K562 (cell line): ENCODE measurements at regions not wholly inside any gene's neighbourhood (a gene's known extent, or its start where the extent isn't known, plus 50 kb on each side); places are given as distances from the start of the nearest gene placed in this dataset.

Source experiments
- CBFA2T2 ChIP-seq: fragments of 450-650 bp; conservative IDR thresholded peaks from 2 replicates; pipeline ENCODE4 v1.6.1; 2017; ENCODE audit warnings: mild to moderate bottlenecking
- CCNT2 ChIP-seq: IDR thresholded peaks from 2 replicates; pipeline ENCODE4 v1.6.1; 2011; ENCODE audit warnings: borderline replicate concordance, low read depth, mild to moderate bottlenecking, moderate library complexity, mixed read lengths, low read length; ENCODE audit not compliant: insufficient read length; ENCODE audit errors: extremely low read depth
- CHD2 ChIP-seq: IDR thresholded peaks from 2 replicates; pipeline ENCODE4 v1.6.1; 2011; ENCODE audit warnings: low read depth, low read length
- CSDE1 ChIP-seq, 2 experiments: fragments of 450-650 bp; IDR thresholded peaks; 2 replicates each; pipeline ENCODE4 v1.6.1; 2016; ENCODE audit warnings: mild to moderate bottlenecking in 1 of 2
- E2F6 ChIP-seq, 2 experiments: IDR thresholded peaks; 2 replicates each; pipeline ENCODE4 v1.6.1; 2011; ENCODE audit warnings: borderline replicate concordance in 1 of 2, control low read depth in 1 of 2, low read depth in 1 of 2, low read length in 1 of 2, mild to moderate bottlenecking in 1 of 2, mixed read lengths in 1 of 2, moderate library complexity in 1 of 2; ENCODE audit not compliant: insufficient read depth in 1 of 2, insufficient read length in 1 of 2, poor library complexity in 1 of 2, severe bottlenecking in 1 of 2; ENCODE audit errors: extremely low read depth in 1 of 2
- FIP1L1 ChIP-seq: fragments of 200-400 bp; formaldehyde crosslinking; IDR thresholded peaks from 2 replicates; pipeline ENCODE4 v1.6.1; 2018; ENCODE audit warnings: mild to moderate bottlenecking, low read depth, low read length; ENCODE audit not compliant: poor library complexity, severe bottlenecking
- IFI16 ChIP-seq: fragments of 250-450 bp; sonication (Bioruptor Pico); IDR thresholded peaks from 2 replicates; pipeline ENCODE4 v2.1.2; 2022; ENCODE audit warnings: mild to moderate bottlenecking, inconsistent platforms
- KDM5B ChIP-seq: fragments of 200-600 bp; sonication (generic); IDR thresholded peaks from 2 replicates; pipeline ENCODE4 v1.6.1; 2012; ENCODE audit warnings: low read depth, mild to moderate bottlenecking, moderate library complexity, low read length, control low read depth, inconsistent platforms; ENCODE audit not compliant: insufficient replicate concordance
- MECOM ChIP-seq: fragments of 250-450 bp; sonication (Bioruptor Pico); IDR thresholded peaks from 2 replicates; pipeline ENCODE4 v1.8.0; 2022; ENCODE audit warnings: inconsistent platforms
- MTA2 ChIP-seq: fragments of 450-650 bp; IDR thresholded peaks from 2 replicates; pipeline ENCODE4 v1.6.1; 2016; ENCODE audit warnings: low read depth
- PPARD ChIP-seq: fragments of 250-450 bp; sonication (Bioruptor Pico); IDR thresholded peaks from 2 replicates; pipeline ENCODE4 v1.8.0; 2022; ENCODE audit warnings: inconsistent platforms, mild to moderate bottlenecking, moderate library complexity
- ZNF584 ChIP-seq: fragments of 200-800 bp; sonication (Bioruptor generic); IDR thresholded peaks from 2 replicates; pipeline ENCODE4 v1.6.1; 2016; ENCODE audit warnings: low read depth, mild to moderate bottlenecking, missing genetic modification characterization, missing compliant biosample characterization
- TF ChIP-seq, protein P1 (sequence below): fragments of 200-800 bp; sonication (Bioruptor generic); IDR thresholded peaks from 2 replicates; pipeline ENCODE4 v1.6.1; 2016; ENCODE audit warnings: missing genetic modification characterization, missing compliant biosample characterization
- TF ChIP-seq, protein P2 (sequence below): fragments of 450-650 bp; IDR thresholded peaks from 2 replicates; pipeline ENCODE4 v1.7.1; 2018; ENCODE audit warnings: mild to moderate bottlenecking, low read depth; ENCODE audit not compliant: partially characterized antibody
- TF ChIP-seq, protein P3 (sequence below): fragments of 250-450 bp; sonication (Bioruptor Pico); IDR thresholded peaks from 2 replicates; pipeline ENCODE4 v1.5.0; 2022; ENCODE audit warnings: mild to moderate bottlenecking

GRCh38 chr6:13873288-13874190 lies 51.2 kb upstream of the RNF182 start (continued):
- TF ChIP-seq, protein P1, sequence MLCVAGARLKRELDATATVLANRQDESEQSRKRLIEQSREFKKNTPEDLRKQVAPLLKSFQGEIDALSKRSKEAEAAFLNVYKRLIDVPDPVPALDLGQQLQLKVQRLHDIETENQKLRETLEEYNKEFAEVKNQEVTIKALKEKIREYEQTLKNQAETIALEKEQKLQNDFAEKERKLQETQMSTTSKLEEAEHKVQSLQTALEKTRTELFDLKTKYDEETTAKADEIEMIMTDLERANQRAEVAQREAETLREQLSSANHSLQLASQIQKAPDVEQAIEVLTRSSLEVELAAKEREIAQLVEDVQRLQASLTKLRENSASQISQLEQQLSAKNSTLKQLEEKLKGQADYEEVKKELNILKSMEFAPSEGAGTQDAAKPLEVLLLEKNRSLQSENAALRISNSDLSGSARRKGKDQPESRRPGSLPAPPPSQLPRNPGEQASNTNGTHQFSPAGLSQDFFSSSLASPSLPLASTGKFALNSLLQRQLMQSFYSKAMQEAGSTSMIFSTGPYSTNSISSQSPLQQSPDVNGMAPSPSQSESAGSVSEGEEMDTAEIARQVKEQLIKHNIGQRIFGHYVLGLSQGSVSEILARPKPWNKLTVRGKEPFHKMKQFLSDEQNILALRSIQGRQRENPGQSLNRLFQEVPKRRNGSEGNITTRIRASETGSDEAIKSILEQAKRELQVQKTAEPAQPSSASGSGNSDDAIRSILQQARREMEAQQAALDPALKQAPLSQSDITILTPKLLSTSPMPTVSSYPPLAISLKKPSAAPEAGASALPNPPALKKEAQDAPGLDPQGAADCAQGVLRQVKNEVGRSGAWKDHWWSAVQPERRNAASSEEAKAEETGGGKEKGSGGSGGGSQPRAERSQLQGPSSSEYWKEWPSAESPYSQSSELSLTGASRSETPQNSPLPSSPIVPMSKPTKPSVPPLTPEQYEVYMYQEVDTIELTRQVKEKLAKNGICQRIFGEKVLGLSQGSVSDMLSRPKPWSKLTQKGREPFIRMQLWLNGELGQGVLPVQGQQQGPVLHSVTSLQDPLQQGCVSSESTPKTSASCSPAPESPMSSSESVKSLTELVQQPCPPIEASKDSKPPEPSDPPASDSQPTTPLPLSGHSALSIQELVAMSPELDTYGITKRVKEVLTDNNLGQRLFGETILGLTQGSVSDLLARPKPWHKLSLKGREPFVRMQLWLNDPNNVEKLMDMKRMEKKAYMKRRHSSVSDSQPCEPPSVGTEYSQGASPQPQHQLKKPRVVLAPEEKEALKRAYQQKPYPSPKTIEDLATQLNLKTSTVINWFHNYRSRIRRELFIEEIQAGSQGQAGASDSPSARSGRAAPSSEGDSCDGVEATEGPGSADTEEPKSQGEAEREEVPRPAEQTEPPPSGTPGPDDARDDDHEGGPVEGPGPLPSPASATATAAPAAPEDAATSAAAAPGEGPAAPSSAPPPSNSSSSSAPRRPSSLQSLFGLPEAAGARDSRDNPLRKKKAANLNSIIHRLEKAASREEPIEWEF: no peak
- no peak for TF ChIP-seq CBFA2T2
- no peak for TF ChIP-seq CHD2
- TF ChIP-seq ZNF584 (CRISPR knock-in tag): no peak
- TF ChIP-seq FIP1L1: peak; percentile 76
- peak; percentile 88 for TF ChIP-seq MECOM (CRISPR knock-in tag)
- peak; percentile 51 for TF ChIP-seq CCNT2
- TF ChIP-seq, protein P2, sequence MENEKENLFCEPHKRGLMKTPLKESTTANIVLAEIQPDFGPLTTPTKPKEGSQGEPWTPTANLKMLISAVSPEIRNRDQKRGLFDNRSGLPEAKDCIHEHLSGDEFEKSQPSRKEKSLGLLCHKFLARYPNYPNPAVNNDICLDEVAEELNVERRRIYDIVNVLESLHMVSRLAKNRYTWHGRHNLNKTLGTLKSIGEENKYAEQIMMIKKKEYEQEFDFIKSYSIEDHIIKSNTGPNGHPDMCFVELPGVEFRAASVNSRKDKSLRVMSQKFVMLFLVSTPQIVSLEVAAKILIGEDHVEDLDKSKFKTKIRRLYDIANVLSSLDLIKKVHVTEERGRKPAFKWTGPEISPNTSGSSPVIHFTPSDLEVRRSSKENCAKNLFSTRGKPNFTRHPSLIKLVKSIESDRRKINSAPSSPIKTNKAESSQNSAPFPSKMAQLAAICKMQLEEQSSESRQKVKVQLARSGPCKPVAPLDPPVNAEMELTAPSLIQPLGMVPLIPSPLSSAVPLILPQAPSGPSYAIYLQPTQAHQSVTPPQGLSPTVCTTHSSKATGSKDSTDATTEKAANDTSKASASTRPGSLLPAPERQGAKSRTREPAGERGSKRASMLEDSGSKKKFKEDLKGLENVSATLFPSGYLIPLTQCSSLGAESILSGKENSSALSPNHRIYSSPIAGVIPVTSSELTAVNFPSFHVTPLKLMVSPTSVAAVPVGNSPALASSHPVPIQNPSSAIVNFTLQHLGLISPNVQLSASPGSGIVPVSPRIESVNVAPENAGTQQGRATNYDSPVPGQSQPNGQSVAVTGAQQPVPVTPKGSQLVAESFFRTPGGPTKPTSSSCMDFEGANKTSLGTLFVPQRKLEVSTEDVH: no peak
- no peak for TF ChIP-seq PPARD (CRISPR knock-in tag)
- TF ChIP-seq, protein P3, sequence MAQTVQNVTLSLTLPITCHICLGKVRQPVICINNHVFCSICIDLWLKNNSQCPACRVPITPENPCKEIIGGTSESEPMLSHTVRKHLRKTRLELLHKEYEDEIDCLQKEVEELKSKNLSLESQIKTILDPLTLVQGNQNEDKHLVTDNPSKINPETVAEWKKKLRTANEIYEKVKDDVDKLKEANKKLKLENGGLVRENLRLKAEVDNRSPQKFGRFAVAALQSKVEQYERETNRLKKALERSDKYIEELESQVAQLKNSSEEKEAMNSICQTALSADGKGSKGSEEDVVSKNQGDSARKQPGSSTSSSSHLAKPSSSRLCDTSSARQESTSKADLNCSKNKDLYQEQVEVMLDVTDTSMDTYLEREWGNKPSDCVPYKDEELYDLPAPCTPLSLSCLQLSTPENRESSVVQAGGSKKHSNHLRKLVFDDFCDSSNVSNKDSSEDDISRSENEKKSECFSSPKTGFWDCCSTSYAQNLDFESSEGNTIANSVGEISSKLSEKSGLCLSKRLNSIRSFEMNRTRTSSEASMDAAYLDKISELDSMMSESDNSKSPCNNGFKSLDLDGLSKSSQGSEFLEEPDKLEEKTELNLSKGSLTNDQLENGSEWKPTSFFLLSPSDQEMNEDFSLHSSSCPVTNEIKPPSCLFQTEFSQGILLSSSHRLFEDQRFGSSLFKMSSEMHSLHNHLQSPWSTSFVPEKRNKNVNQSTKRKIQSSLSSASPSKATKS: no peak
- no peak for TF ChIP-seq IFI16
- TF ChIP-seq MTA2: no peak
- peak; percentile 98 to 99 for TF ChIP-seq E2F6 (IDR thresholded peaks at IDR 0.05; ENCODE audit: borderline replicate concordance in 1 of 2, extremely low read depth in 1 of 2, insufficient read depth in 1 of 2, insufficient read length in 1 of 2, low read depth in 1 of 2, low read length in 1 of 2, poor library complexity in 1 of 2, severe bottlenecking in 1 of 2)
- TF ChIP-seq CSDE1 (IDR thresholded peaks at IDR 0.05): no peak; a peak in 1 of 4 replicates
- peak; percentile 50 for TF ChIP-seq KDM5B
